Liver (tissue), 3 donors: ENCODE measurements at regions not wholly inside any gene's neighbourhood (a gene's known extent, or its start where the extent isn't known, plus 50 kb on each side); places are given as distances from the start of the nearest gene placed in this dataset.

Experiments
- EGR1 ChIP-seq, 2 donors: IDR thresholded peaks; 2 replicates each; pipeline ENCODE4 v1.6.1; 2016 to 2018; ENCODE audit warnings: antibody characterized with exemption in 2 of 2, low read depth in 2 of 2
- HNF4G ChIP-seq: IDR thresholded peaks from 2 replicates; pipeline ENCODE4 v1.6.1; 2016; ENCODE audit warnings: antibody characterized with exemption
- RAD21 ChIP-seq, 2 donors: IDR thresholded peaks; 2 replicates each; pipeline ENCODE4 v1.6.1; 2016; ENCODE audit warnings: antibody characterized with exemption in 2 of 2, mild to moderate bottlenecking in 2 of 2
- SP1 ChIP-seq: IDR thresholded peaks from 2 replicates; pipeline ENCODE4 v1.6.1; 2018; ENCODE audit warnings: antibody characterized with exemption, mild to moderate bottlenecking
- TAF1 ChIP-seq: conservative IDR thresholded peaks from 2 replicates; pipeline ENCODE4 v1.6.1; 2016; ENCODE audit warnings: antibody characterized with exemption, mild to moderate bottlenecking
- YY1 ChIP-seq: IDR thresholded peaks from 2 replicates; pipeline ENCODE4 v1.6.1; 2016; ENCODE audit warnings: antibody characterized with exemption, mild to moderate bottlenecking
- TF ChIP-seq, protein P1 (sequence below): fragments of 150-350 bp; IDR thresholded peaks from 2 replicates; pipeline ENCODE4 v1.5.1; 2017; ENCODE audit warnings: improper control_type of control experiment, low read depth, low read length; ENCODE audit not compliant: missing input control
- TF ChIP-seq, protein P2 (sequence below): IDR thresholded peaks from 2 replicates; pipeline ENCODE4 v1.6.1; 2016; ENCODE audit warnings: antibody characterized with exemption, mild to moderate bottlenecking
- TF ChIP-seq, protein P3 (sequence below): IDR thresholded peaks from 2 replicates; pipeline ENCODE4 v1.6.1; 2016; ENCODE audit warnings: antibody characterized with exemption
- donor health status: healthy.
- donor health status: healthy.

DNA sequence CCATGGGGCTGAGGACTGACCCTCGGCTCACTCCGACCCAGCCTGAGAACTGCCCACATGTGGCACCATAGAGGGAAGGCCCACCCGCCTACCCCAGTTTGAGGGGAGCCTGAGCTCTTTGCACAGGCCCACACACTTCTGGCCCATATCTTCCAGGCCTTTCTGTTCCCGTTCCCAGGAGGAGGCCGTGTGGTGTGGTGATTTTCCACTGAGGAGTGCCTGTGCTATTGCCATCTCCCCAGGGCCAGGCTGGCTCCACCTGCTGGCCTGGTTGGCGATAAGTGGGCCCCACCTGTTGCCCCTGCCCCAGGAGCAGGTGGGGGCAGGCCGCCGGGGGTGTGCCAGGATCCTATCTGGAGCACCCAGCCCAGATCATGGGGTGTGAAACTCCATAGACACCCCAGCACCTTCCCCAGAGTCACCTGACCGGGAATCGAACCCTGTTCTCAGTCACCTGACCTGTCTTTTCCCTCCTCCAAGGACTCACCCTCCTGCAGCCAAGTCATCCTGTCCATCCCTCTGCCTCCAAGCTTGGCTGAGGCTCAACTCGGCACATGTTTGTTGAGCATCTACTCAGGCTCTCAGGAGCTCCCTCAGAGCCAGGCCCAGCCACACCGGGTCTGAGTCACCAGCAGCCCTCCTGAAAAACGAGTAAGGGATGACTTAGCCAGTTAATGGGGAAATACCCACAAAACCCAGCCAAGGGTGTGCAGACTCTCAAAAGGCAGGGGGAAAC, 120.1 kb downstream of the CYP26B1 start:
- TF ChIP-seq, protein P1, sequence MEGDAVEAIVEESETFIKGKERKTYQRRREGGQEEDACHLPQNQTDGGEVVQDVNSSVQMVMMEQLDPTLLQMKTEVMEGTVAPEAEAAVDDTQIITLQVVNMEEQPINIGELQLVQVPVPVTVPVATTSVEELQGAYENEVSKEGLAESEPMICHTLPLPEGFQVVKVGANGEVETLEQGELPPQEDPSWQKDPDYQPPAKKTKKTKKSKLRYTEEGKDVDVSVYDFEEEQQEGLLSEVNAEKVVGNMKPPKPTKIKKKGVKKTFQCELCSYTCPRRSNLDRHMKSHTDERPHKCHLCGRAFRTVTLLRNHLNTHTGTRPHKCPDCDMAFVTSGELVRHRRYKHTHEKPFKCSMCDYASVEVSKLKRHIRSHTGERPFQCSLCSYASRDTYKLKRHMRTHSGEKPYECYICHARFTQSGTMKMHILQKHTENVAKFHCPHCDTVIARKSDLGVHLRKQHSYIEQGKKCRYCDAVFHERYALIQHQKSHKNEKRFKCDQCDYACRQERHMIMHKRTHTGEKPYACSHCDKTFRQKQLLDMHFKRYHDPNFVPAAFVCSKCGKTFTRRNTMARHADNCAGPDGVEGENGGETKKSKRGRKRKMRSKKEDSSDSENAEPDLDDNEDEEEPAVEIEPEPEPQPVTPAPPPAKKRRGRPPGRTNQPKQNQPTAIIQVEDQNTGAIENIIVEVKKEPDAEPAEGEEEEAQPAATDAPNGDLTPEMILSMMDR: no peak
- TF ChIP-seq HNF4G (no peak), SP1 (no peak), RAD21 (IDR thresholded peaks at IDR 0.05) (no peak), YY1 (no peak), EGR1 (IDR thresholded peaks at IDR 0.05; ENCODE audit: low read depth in 2 of 2) (no peak), TAF1 (no peak)
- TF ChIP-seq, protein P2, sequence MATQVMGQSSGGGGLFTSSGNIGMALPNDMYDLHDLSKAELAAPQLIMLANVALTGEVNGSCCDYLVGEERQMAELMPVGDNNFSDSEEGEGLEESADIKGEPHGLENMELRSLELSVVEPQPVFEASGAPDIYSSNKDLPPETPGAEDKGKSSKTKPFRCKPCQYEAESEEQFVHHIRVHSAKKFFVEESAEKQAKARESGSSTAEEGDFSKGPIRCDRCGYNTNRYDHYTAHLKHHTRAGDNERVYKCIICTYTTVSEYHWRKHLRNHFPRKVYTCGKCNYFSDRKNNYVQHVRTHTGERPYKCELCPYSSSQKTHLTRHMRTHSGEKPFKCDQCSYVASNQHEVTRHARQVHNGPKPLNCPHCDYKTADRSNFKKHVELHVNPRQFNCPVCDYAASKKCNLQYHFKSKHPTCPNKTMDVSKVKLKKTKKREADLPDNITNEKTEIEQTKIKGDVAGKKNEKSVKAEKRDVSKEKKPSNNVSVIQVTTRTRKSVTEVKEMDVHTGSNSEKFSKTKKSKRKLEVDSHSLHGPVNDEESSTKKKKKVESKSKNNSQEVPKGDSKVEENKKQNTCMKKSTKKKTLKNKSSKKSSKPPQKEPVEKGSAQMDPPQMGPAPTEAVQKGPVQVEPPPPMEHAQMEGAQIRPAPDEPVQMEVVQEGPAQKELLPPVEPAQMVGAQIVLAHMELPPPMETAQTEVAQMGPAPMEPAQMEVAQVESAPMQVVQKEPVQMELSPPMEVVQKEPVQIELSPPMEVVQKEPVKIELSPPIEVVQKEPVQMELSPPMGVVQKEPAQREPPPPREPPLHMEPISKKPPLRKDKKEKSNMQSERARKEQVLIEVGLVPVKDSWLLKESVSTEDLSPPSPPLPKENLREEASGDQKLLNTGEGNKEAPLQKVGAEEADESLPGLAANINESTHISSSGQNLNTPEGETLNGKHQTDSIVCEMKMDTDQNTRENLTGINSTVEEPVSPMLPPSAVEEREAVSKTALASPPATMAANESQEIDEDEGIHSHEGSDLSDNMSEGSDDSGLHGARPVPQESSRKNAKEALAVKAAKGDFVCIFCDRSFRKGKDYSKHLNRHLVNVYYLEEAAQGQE: no peak
- TF ChIP-seq, protein P3, sequence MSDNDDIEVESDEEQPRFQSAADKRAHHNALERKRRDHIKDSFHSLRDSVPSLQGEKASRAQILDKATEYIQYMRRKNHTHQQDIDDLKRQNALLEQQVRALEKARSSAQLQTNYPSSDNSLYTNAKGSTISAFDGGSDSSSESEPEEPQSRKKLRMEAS: no peak
